Head of caudate nucleus (tissue), 42 donors: ENCODE measurements at regions not wholly inside any gene's neighbourhood (a gene's known extent, or its start where the extent isn't known, plus 50 kb on each side); places are given as distances from the start of the nearest gene placed in this dataset.

Source experiments
- DNase-seq, 42 donors: peaks; one replicate each; pipeline versions ENCODE4 v3.0.0 to v3.0.0-alpha.2; 2020 to 2021; ENCODE audit warnings: mixed read lengths in 7 of 42
- intact Hi-C: fragments of 100-400 bp; cut with DNase I; formaldehyde crosslinking; loops from one replicate; pipeline ENCODE4 v1.15.0; 2022

GRCh38 chr9:89877051-89878002 lies 272.5 kb downstream of the GADD45G start:
- intact Hi-C loops: no loop called here
- DNase-seq: peak in 8 of 42 donors; percentile 1 to 38 (median 15)

GRCh38 chr9:89878003-89878411 lies 273.2 kb downstream of the GADD45G start:
- peak in 7 of 42 donors; percentile 4 to 41 (median 16) for DNase-seq
- intact Hi-C loops: no loop called here

GRCh38 chr9:89878687-89879086 lies 273.9 kb downstream of the GADD45G start:
- peak in 38 of 42 donors; percentile 19 to 87 (median 54) for DNase-seq
- intact Hi-C loops: no loop called here

- DNase-seq: peak in 2 of 42 donors; percentile 29 to 35
- intact Hi-C loops: no loop called here
These were observed 274.5 kb downstream of the GADD45G start for GRCh38 chr9:89879276-89879675.

GRCh38 chr9:89879701-89880100 lies 274.9 kb downstream of the GADD45G start:
- intact Hi-C loops: no loop called here
- peak in 4 of 42 donors; percentile 13 to 31 (median 22) for DNase-seq

- peak in 3 of 42 donors; percentile 3 to 30 (median 21) for DNase-seq
- intact Hi-C loops: no loop called here
These were observed 275.3 kb downstream of the GADD45G start for GRCh38 chr9:89880161-89880560.

GRCh38 chr9:89880721-89881120 lies 275.9 kb downstream of the GADD45G start:
- intact Hi-C loops: no loop called here
- DNase-seq: peak in 4 of 42 donors; percentile 9 to 24 (median 12)

GRCh38 chr9:89881431-89881830 lies 276.6 kb downstream of the GADD45G start:
- DNase-seq: peak in 2 of 42 donors; percentile 9 to 17
- intact Hi-C loops: no loop called here

GRCh38 chr9:89882930-89883361 lies 278.1 kb downstream of the GADD45G start:
- DNase-seq: peak in 3 of 42 donors; percentile 7 to 16 (median 14)
- intact Hi-C loops: no loop called here

GRCh38 chr9:89883401-89884341 lies 278.9 kb downstream of the GADD45G start:
- intact Hi-C loops: no loop called here
- DNase-seq: peak in 5 of 42 donors; percentile 5 to 34 (median 26)

- peak in 4 of 42 donors; percentile 9 to 36 (median 26) for DNase-seq
- intact Hi-C loops: no loop called here
These were observed 279.7 kb downstream of the GADD45G start for GRCh38 chr9:89884356-89885083.

- intact Hi-C loops: no loop called here
- DNase-seq: peak in 3 of 42 donors; percentile 9 to 22 (median 10)
These were observed 280.3 kb downstream of the GADD45G start for GRCh38 chr9:89885156-89885555.

GRCh38 chr9:89886281-89886700 lies 281.5 kb downstream of the GADD45G start:
- intact Hi-C loops: no loop called here
- peak in 1 of 42 donors; percentile 25 for DNase-seq

- DNase-seq: peak in 4 of 42 donors; percentile 3 to 24 (median 13)
- intact Hi-C loops: no loop called here
These were observed 282.5 kb downstream of the GADD45G start for GRCh38 chr9:89887286-89887685.

- intact Hi-C loops: no loop called here
- DNase-seq: peak in 3 of 42 donors; percentile 3 to 8 (median 4)
These were observed 283.4 kb downstream of the GADD45G start for GRCh38 chr9:89888233-89888632.

GRCh38 chr9:89888677-89889076 lies 283.9 kb downstream of the GADD45G start:
- intact Hi-C loops: no loop called here
- peak in 2 of 42 donors; percentile 7 to 9 for DNase-seq

GRCh38 chr9:89889865-89890264 lies 285.1 kb downstream of the GADD45G start:
- intact Hi-C loops: no loop called here
- peak in 2 of 42 donors; percentile 4 to 28 for DNase-seq

- intact Hi-C loops: no loop called here
- DNase-seq: peak in 1 of 42 donors; percentile 21
These were observed 285.6 kb downstream of the GADD45G start for GRCh38 chr9:89890326-89890980.
